Liver (tissue), 7 donors: ENCODE measurements at regions not wholly inside any gene's neighbourhood (a gene's known extent, or its start where the extent isn't known, plus 50 kb on each side); places are given as distances from the start of the nearest gene placed in this dataset.
"Not testable (repeated sequence)": the region's sequence is repeated elsewhere in the genome, so short reads cannot be mapped to it uniquely, and the experiment has no call there.

Experiments used
- DNase-seq: peaks from one replicate; pipeline ENCODE4 v3.0.0-alpha.2; 2017; ENCODE audit warnings: low spot score
- H3K27ac ChIP-seq, 2 donors: one replicate each; pipeline ENCODE4 v1.7.0; 2013; ENCODE audit warnings: inconsistent platforms in 2 of 2, low read length in 2 of 2, control low read depth in 1 of 2, low read depth in 1 of 2, mild to moderate bottlenecking in 1 of 2
- H3K27me3 ChIP-seq, 4 donors: one replicate each; pipeline versions ENCODE4 v1.6.1 to v1.7.0; 2013; ENCODE audit warnings: low read length in 3 of 4, inconsistent platforms in 1 of 4, mild to moderate bottlenecking in 1 of 4, moderate library complexity in 1 of 4; ENCODE audit not compliant: control insufficient read depth in 4 of 4, insufficient read depth in 4 of 4
- H3K36me3 ChIP-seq, 4 donors: one replicate each; pipeline versions ENCODE4 v1.6.1 to v1.7.0; 2013; ENCODE audit warnings: low read length in 3 of 4, mild to moderate bottlenecking in 3 of 4, low read depth in 1 of 4, moderate library complexity in 1 of 4; ENCODE audit not compliant: control insufficient read depth in 4 of 4, insufficient read depth in 3 of 4
- H3K4me1 ChIP-seq, 4 donors: one replicate each; pipeline versions ENCODE4 v1.6.1 to v1.7.0; 2013; ENCODE audit warnings: low read length in 3 of 4, mild to moderate bottlenecking in 3 of 4, moderate library complexity in 1 of 4; ENCODE audit not compliant: control insufficient read depth in 4 of 4, insufficient read depth in 4 of 4
- H3K4me3 ChIP-seq, 3 donors: one replicate each; pipeline versions ENCODE4 v1.6.1 to v1.7.0; 2013; ENCODE audit warnings: low read length in 3 of 3, control low read depth in 1 of 3, low read depth in 1 of 3, mild to moderate bottlenecking in 1 of 3
- H3K9ac ChIP-seq, 2 donors: one replicate each; pipeline ENCODE4 v1.7.0; 2013; ENCODE audit warnings: low read length in 2 of 2, mild to moderate bottlenecking in 2 of 2, moderate library complexity in 2 of 2, control low read depth in 1 of 2, low read depth in 1 of 2
- H3K9me3 ChIP-seq, 4 donors: one replicate each; pipeline versions ENCODE4 v1.6.1 to v1.7.0; 2013; ENCODE audit warnings: low read length in 3 of 4; ENCODE audit not compliant: control insufficient read depth in 4 of 4
- EGR1 ChIP-seq, 2 donors: IDR thresholded peaks; 2 replicates each; pipeline ENCODE4 v1.6.1; 2016 to 2018; ENCODE audit warnings: antibody characterized with exemption in 2 of 2, low read depth in 2 of 2
- FOXA1 ChIP-seq: IDR thresholded peaks from 2 replicates; pipeline ENCODE4 v1.6.1; 2016; ENCODE audit warnings: antibody characterized with exemption
- FOXA2 ChIP-seq: IDR thresholded peaks from 2 replicates; pipeline ENCODE4 v1.6.1; 2016; ENCODE audit warnings: antibody characterized with exemption
- HNF4A ChIP-seq, 2 donors: conservative IDR thresholded peaks; 2 replicates each; pipeline ENCODE4 v1.6.1; 2016; ENCODE audit warnings: antibody characterized with exemption in 2 of 2, mild to moderate bottlenecking in 2 of 2
- HNF4G ChIP-seq: IDR thresholded peaks from 2 replicates; pipeline ENCODE4 v1.6.1; 2016; ENCODE audit warnings: antibody characterized with exemption
- JUND ChIP-seq, 2 donors: IDR thresholded peaks; 2 replicates each; pipeline ENCODE4 v1.6.1; 2016; ENCODE audit warnings: antibody characterized with exemption in 2 of 2
- RAD21 ChIP-seq, 2 donors: IDR thresholded peaks; 2 replicates each; pipeline ENCODE4 v1.6.1; 2016; ENCODE audit warnings: antibody characterized with exemption in 2 of 2, mild to moderate bottlenecking in 2 of 2
- RXRA ChIP-seq, 2 donors: IDR thresholded peaks; 2 replicates each; pipeline ENCODE4 v1.6.1; 2017 to 2018; ENCODE audit warnings: antibody characterized with exemption in 2 of 2, mild to moderate bottlenecking in 1 of 2
- SP1 ChIP-seq: IDR thresholded peaks from 2 replicates; pipeline ENCODE4 v1.6.1; 2018; ENCODE audit warnings: antibody characterized with exemption, mild to moderate bottlenecking
- TAF1 ChIP-seq: conservative IDR thresholded peaks from 2 replicates; pipeline ENCODE4 v1.6.1; 2016; ENCODE audit warnings: antibody characterized with exemption, mild to moderate bottlenecking
- YY1 ChIP-seq: IDR thresholded peaks from 2 replicates; pipeline ENCODE4 v1.6.1; 2016; ENCODE audit warnings: antibody characterized with exemption, mild to moderate bottlenecking
- WGBS: extraction: QIAGEN DNeasy Blood & Tissue Kit; methylation state at CpG from one replicate; pipeline ENCODE4 v1.1.7; 2013; 5-methylcytosine and 5-hydroxymethylcytosine counted together
- TF ChIP-seq, protein P1 (sequence below): IDR thresholded peaks from 2 replicates; pipeline ENCODE4 v1.6.1; 2016; ENCODE audit warnings: antibody characterized with exemption, mild to moderate bottlenecking
- TF ChIP-seq, protein P2 (sequence below): IDR thresholded peaks from 2 replicates; pipeline ENCODE4 v1.6.1; 2016; ENCODE audit warnings: antibody characterized with exemption
- TF ChIP-seq, protein P3 (sequence below): IDR thresholded peaks from 2 replicates; pipeline ENCODE4 v1.6.1; 2016; ENCODE audit warnings: antibody characterized with exemption
- donor health status: healthy.
- donor health status: healthy.
- donor health status: healthy.
- donor health status: healthy.

- Histone ChIP-seq H3K4me3 (no peak overlapping the region), H3K9ac (no peak overlapping the region), H3K27ac (no peak overlapping the region), H3K36me3 (no peaks in the 10 kb centered on the region), H3K27me3 (peaks cover 0 to 3% (median 0%) of the 10 kb centered on the region in 4 donors), H3K4me1 (no peaks in the 10 kb centered on the region), H3K9me3 (no peaks in the 10 kb centered on the region)
- 72% methylated on average over 11 of the region's 11 CpGs for WGBS
- DNase-seq: no peak
- TF ChIP-seq FOXA2: no peak
- TF ChIP-seq, protein P1, sequence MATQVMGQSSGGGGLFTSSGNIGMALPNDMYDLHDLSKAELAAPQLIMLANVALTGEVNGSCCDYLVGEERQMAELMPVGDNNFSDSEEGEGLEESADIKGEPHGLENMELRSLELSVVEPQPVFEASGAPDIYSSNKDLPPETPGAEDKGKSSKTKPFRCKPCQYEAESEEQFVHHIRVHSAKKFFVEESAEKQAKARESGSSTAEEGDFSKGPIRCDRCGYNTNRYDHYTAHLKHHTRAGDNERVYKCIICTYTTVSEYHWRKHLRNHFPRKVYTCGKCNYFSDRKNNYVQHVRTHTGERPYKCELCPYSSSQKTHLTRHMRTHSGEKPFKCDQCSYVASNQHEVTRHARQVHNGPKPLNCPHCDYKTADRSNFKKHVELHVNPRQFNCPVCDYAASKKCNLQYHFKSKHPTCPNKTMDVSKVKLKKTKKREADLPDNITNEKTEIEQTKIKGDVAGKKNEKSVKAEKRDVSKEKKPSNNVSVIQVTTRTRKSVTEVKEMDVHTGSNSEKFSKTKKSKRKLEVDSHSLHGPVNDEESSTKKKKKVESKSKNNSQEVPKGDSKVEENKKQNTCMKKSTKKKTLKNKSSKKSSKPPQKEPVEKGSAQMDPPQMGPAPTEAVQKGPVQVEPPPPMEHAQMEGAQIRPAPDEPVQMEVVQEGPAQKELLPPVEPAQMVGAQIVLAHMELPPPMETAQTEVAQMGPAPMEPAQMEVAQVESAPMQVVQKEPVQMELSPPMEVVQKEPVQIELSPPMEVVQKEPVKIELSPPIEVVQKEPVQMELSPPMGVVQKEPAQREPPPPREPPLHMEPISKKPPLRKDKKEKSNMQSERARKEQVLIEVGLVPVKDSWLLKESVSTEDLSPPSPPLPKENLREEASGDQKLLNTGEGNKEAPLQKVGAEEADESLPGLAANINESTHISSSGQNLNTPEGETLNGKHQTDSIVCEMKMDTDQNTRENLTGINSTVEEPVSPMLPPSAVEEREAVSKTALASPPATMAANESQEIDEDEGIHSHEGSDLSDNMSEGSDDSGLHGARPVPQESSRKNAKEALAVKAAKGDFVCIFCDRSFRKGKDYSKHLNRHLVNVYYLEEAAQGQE: no peak
- TF ChIP-seq, protein P2, sequence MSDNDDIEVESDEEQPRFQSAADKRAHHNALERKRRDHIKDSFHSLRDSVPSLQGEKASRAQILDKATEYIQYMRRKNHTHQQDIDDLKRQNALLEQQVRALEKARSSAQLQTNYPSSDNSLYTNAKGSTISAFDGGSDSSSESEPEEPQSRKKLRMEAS: no peak
- no peak for TF ChIP-seq SP1
Observed at GRCh38 chr17:65292430-65292829, 155.3 kb downstream of the RGS9 start.

- not testable (repeated sequence) for H3K9me3 ChIP-seq, H3K27ac ChIP-seq, H3K27me3 ChIP-seq, DNase-seq, H3K36me3 ChIP-seq, H3K9ac ChIP-seq, H3K4me1 ChIP-seq, H3K4me3 ChIP-seq
- WGBS: 89% methylated on average over 7 of the region's 7 CpGs
Observed at GRCh38 chr17:65291301-65291700, 154.1 kb downstream of the RGS9 start.

DNA sequence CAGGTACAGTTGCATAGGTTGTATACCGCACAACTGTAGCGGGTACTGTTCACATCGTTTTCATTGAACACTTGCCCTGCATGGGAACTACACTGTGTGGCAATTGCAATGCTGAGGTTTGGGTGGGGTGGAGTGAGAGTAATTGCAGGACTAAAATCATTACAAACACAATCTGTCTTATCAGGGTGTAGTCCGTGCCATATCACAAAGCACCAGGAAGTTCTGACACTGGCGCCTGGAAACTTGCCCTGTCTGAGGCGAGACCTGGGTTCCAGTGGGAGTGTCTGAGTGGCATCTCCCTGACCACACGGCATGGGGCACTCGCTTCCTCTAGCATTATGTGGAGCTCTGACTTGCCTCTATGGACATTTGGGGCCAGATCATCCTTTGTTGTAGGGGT, 153.4 kb downstream of the RGS9 start:
- Histone ChIP-seq H3K9me3 (no peaks in the 10 kb centered on the region), H3K27ac (no peak overlapping the region), H3K36me3 (no peaks in the 10 kb centered on the region), H3K9ac (no peak overlapping the region), H3K4me3 (no peak overlapping the region), H3K27me3 (peaks cover 0 to 1% (median 0%) of the 10 kb centered on the region in 4 donors), H3K4me1 (no peaks in the 10 kb centered on the region)
- TF ChIP-seq RXRA (IDR thresholded peaks at IDR 0.05) (no peak), HNF4G (no peak), HNF4A (conservative IDR thresholded peaks at IDR 0.05) (no peak), RAD21 (IDR thresholded peaks at IDR 0.05) (no peak), JUND (IDR thresholded peaks at IDR 0.05) (no peak), EGR1 (IDR thresholded peaks at IDR 0.05; ENCODE audit: low read depth in 2 of 2) (no peak), FOXA1 (no peak), YY1 (no peak), SP1 (no peak), TAF1 (no peak), FOXA2 (no peak)
- TF ChIP-seq, protein P1: no peak
- TF ChIP-seq, protein P2: no peak
- TF ChIP-seq, protein P3, sequence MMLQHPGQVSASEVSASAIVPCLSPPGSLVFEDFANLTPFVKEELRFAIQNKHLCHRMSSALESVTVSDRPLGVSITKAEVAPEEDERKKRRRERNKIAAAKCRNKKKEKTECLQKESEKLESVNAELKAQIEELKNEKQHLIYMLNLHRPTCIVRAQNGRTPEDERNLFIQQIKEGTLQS: no peak
- no peak for DNase-seq
- 74% methylated on average over 8 of the region's 8 CpGs for WGBS
